NCI-H2107 treated with DMSO at 0.1 percent for 48 hours (cell line): ENCODE measurements at regions not wholly inside any gene's neighbourhood (a gene's known extent, or its start where the extent isn't known, plus 50 kb on each side); places are given as distances from the start of the nearest gene placed in this dataset.

Experiments
- DNase-seq: peaks from one replicate; lab custom pipeline; 2025; ENCODE audit not compliant: unreplicated experiment; lab: John Stamatoyannopoulos, UW

DNA sequence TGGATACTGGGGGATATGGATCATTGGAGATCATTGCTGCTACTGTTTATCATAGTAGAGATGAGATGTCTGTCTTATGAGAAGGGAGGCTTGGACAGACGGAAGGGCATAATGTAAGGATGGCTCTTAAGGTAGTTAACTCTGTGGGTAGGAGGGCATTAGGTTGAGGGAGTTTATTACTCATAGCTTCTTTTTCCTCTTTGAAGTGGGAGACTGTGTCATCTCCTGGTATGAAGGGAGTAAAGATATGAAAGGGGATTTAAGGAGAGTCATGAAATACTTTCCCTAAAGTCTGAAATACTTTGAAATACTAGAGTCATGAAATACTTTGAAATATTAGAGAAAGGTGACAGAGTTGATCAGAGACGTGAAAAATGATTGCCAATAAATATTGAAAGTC, 255.5 kb upstream of the PITX2 start:
- DNase-seq, result no peak

DNA sequence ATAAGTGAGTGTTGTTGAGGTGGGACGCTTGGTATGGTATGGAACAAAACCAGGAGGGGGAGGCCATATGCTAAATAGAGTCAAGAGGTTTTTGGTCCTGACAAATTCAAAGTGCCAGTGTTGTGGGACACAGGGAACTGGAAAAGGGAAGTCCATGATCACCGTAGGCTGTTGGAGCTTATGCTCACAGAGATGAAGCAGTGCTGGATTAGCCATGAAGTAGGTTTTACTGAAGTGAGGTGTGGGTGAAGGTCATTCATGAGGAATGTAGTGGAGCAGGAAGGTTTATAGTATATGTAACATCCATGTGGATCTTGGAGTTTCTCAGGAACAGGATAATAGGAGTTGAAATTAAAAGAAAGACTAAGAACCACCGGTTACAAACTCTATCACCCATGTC, 256.1 kb upstream of the PITX2 start:
- no peak for DNase-seq

DNA sequence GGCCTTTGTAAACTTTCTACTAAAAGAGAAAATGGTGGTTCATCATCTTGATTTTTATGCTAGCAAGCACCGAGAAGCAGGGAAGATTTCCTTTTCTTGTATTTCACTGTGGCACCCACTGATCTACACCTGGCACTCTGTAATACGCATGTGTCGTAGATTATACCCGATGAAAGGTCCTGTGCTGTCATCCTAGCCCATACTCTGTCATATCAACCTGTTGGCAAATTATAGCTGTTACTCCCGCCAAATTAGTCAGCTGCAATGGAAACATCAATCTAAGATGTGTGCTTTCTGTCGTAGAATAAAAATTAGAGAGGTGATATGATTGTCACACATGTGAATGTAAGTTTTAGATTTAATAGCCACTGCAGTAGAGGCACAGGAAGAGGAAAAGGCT, 263.4 kb upstream of the PITX2 start:
- DNase-seq, result no peak

DNA sequence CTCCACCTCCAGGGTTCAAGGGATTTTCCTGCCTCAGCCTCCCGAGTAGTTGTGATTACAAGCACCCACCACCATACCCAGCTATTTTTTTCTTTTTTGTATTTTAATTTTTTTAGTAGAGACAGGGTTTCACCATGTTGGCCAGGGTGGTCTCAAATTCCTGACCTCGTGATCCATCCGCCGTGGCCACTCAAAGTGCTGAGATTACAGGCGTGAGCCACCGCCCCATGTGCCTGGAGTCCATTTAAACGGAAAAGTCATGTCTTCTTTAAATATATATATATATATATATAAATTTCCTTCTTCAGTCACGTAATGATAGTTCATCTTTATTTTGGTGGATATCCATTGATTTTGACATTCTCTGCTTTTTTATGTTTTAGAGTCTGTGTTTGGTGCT, 264.0 kb upstream of the PITX2 start:
- DNase-seq, result no peak

DNA sequence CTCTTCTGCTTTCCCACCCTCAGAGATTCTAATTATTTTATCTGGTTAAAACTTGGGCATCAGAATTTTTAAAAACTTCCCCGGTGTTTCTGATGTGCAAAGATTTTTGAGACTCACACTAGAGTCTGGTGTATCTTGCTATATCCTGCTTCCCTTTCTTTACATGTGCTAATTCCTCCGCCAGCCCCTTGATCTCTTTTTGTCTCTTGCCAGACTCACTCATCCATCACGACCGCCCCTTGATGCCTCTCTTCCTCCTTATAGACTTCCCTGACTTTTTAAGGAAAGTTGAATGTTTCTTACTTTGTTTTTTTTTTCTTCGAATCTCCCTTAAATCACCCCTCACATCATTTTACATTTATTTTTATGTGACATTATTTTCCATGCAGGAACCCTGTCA, 274.9 kb upstream of the PITX2 start:
- no peak for DNase-seq

DNA sequence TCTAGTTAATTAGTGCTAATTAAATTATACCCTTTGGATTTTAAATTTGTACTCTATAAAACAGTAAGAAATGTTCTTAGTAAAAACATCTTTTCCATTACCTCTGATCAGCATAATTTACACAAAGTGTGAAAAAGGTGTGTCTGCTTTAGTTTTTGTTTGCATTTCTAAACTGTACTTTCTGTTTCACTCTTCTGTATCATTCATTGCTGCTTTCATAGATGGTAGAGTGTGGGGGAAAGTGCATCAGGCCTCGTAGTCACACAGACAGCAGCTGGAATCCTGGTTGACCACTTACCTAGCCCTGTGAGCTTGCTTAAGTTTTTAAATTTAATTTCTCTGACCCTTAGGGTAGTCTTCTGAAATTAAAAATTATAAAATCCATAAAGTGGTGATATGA, 275.4 kb upstream of the PITX2 start:
- DNase-seq, result no peak

DNA sequence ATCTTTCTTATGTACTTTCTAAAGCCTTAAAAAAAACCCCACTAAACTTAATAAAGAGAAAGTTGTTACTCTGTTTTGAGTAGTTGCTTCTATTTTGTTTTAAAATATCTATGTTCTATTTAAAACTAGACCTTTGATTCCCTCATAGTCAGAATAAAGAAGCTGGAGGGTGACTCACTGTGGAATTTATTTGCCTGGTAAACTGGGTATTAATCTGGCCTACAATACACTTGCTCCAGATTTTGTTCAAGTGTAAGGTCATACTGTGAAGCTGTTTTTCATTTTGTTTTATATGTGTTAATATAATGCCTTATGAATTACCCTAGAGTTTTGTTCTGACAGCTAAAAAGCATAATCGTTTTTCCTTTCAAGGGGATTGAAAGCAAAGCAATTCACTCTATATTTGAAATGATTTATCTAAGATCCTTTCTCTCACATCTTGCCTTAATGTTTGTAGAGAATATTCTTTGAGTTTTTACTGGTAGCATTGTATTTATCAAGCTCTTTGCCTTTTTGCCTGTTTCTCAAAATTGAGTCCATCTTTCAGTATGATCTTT, 277.4 kb upstream of the PITX2 start:
- DNase-seq, result no peak

DNA sequence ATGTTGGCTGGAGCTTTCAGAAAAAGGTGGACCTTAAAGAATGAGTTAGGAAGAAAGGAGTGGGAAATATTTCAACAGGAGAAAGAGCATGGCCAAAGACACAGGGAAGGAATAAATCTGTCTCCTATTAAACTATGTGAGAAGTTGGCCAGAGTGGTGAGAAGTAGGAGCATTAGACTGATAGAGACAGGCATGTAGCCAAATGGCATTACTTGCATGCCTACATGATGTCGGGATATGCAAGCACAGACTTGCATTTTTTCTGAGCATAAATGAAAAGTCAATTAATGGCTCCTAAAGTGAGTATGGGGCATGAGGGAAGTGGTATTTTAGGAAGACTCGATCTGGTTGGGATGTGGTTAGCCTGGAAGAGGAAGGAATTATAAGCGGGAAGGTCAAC, 279.6 kb upstream of the PITX2 start:
- no peak for DNase-seq

DNA sequence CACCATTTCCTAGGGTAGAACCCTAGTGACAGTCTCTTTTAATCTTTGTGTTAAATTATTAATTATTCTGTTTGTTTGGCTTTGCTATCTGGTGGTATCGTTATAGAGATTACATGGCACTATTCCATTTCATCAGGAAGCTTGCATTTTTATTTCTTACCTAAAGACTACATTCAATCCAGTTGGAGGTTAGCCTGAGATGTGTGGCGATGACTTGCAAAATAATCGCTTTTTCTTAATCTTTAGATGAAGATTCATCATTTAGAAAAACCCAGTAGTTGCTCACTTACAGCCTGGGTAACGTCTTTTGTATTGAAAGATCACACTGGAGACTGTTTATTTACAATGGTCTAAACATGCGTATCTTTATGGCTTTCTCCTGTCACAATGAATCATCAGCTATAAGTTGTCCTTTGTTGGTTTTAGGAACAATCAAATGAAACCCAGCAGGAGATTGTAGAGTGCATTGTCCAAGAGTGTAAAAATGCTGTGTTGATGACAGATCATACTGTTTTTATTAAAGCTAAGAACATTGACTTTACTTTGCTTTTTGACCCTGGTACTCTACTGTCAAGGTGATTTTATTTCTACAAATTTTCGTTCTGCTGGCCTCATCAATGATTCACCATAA, 281.7 kb upstream of the PITX2 start:
- no peak for DNase-seq

DNA sequence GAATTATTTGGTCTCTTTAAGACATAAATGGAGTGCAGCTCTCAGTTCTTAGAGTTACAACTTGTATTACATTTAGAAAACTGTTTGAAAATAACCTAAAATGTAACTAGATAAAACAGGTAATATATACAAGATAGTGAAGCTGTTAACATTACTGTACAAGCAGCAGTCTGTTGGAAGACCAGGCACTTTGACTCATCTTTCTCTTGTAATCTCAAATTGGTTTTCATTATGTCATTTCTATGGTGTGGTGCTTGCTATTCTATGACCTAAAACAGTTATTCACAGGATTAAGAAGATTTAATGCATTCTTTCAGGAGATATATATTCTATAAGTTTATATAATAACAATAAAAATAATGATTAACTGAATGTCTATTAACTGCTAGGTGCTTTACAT, 282.5 kb upstream of the PITX2 start:
- no peak for DNase-seq

DNA sequence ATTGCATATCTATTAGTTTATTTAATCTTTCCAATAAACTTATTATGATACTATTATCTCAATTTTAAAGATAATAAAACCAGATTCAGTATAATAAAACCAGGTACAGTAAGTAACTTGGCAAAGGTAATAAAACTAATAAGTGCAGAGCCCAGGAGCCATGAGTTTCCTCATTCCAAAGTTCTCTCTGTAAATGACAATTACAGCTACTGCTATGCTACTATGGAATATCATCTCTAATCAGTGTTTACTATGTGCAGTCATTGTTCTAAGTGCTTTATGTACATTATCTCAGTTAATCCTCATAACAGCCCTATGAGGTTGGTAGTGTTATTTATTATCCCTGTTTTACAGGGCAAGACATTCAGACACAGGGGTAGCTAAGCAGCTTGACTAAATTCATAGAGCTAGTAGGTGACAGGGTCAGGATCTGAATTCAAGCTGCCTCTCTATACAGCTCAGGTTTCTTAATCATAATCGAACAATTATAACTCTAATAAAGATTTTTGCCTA, 285.0 kb upstream of the PITX2 start:
- no peak for DNase-seq

DNA sequence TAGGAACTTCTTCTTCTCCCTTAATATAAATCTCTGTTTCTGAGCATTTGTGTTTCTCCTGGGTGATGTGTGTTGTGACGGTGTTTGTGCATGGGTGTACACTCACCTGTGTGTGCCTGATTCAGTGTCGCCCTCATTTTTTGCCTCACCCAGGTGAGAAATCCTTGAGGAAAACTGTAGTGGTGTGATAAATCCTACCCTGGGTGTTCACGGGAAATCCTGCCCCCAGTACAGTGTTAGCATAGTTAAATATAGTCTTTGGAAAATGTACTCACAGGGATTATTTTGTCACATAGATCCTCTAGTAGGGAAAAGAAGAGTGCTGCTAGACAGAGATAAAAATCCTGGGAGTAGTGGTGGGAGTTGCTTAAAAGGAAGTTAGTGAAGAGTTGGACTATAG, 291.9 kb upstream of the PITX2 start:
- no peak for DNase-seq

DNA sequence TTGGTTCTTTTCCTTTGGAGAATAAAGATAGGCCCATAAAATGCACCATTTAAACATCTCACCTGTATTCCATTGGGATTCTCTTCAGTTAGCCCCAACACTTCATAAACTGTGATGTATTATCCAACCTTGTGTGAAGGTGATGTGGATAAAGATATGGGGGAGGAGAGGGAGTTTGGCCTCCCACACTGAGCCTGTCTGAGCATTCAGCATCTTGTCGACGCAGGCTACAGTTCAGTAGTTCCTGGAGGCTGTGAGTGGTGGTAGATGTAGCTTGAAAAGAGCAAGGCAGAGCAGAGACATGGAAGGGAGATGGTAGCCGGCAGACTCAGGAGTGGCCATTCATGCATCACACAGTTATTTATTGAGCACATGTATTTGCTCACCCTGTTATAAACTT, 292.4 kb upstream of the PITX2 start:
- DNase-seq, result no peak

DNA sequence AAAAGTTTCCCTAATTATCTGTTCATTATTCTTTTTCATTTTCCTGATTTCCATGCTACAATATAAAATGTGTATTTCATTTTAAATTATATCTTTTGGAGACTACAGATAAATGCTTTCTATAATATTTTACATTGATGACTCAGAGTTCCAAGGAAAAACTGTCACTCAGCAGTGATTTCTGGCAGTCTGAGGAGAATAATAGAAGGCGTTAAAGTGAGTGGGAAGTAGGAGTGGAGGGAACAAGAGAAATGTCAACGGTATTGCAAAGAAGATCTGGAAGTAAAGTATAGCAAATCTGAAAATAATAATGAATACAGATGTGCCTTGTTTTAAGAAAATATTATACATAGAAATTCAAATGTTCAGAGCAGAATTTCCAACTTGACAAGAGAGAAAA, 293.6 kb upstream of the PITX2 start:
- no peak for DNase-seq

DNA sequence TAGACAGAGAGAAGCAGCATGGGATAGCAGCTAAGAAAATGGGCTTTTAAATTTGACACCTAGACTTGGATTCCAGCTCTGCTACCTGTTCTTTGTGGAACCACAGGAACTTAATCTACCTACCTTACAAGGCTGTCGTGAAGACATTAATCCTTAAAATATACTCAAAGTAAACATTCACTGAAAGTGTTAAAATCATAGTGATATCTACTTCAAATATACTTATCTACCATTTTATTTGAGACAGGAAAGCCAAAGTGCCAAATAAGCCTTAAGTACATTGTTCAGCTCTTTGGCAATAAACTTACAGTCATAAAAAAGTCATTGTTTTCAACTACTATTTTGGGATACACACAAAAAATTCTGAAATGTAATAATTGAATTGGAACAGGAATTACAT, 295.0 kb upstream of the PITX2 start:
- DNase-seq, result no peak

DNA sequence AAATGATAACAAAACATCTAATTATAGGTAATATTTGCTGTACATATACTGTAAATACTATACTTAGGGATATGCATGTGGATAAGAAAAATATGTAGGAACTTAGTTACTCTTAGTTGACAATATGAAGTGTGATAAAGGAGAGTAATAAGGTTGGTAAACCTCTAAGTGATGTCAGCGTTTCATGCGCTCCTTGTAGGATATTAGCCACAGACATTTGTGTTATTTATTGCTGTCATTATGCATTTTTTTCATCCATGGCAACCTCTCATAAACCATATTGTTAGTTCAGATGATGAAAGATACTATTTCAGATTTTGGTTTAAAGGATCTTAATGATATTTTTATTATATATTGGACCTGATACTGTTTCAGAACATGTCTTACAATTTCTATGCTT, 298.1 kb upstream of the PITX2 start:
- DNase-seq, result no peak

DNA sequence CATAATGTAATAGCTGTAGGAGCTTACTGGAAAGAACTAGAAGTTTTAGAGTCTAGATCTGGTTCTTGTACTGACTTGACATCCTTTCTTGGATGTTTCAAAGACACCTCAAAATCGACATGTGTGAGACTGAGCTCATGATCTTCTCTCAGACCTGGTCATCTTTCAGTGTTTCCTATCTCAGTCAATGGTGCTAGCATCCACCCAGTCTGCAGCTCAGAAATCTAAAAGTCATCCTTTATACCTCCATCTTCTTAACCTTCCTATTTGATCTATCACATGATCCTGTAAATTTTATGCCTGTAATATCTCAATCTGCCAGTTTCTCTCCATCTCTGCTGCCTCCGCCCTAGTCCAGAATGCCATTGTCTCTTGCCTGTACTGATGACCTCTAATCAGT, 301.9 kb upstream of the PITX2 start:
- DNase-seq, result no peak

DNA sequence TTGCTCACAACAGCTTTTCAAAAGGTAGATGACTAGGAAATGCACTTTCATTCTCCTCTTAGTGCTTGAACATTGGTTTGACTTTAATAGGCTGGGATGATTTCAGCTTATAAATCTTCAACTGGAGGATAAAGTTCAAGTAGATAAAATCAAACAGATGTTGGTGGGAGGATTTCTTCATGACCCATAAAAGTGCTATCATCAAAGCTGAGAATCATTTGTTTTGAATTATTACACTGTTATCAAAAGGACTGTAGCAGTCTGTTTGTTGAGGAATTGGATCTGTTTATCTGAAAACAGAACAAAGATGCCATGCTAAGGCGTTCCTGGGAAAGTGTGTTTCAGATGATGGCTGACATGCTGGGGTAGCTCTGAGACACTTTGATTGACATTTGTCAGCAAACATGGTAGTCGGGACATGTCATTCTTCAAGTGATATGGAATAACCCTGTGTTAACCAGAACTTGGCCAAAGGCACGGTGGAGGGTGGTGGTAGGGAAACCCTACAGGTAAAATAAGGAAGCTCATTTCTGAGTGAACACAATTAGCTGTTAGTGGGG, 304.0 kb upstream of the PITX2 start:
- no peak for DNase-seq

DNA sequence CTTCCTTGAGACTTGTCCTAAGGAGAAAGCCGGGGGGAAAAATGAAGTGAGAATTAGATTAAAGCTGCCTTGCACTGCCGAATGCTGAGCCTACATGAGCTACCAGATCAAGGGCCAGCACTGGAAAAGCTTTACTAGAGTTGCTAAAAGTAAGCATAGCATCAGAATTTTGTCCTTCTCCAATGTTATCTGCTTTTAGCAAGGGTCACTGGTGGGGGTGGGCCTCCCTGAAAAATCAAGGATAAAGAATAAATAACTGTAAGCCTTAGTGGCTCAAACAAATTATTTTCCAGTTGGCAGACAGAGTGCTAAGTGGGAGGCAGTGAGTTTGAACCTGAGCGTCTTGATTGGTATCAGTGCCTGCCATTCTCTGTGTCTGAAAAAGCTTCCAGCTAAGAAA, 310.5 kb upstream of the PITX2 start:
- no peak for DNase-seq

DNA sequence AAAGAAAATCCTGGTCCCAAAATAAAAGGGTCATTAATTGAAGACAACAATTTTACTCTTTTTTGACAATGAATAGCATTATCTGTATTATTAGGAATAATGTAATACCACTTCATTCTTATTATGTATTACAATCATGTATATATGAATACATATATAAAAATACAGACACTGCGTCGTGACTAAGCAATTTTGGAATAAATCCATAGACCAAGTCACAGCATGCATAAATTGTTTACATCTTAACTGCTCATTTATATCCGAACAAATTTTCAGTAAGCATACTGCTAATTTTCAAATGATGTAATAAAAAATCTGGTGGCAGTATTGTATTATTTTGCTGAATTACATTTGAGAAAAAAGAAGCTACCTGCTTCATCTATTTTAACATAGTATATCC, 321.6 kb upstream of the PITX2 start:
- no peak for DNase-seq

DNA sequence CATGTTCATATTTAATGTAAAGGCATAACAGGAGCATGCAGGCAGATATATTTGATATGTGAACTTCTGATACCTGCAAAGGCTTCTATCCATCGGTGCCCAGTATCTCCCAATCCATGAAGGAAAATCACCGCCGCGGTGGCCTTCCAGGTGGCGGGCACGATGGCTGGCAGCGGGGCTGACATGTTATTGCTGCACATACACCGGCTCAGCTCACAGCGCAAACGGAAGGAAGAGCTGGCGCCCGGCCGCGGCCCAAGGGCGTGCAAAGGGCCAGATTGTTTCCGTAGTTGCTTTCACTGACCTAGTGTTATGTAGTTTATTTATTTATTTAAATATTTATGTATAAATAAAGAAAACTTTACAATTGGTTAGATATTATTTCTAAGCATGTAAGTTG, 322.7 kb upstream of the PITX2 start:
- DNase-seq, result no peak

DNA sequence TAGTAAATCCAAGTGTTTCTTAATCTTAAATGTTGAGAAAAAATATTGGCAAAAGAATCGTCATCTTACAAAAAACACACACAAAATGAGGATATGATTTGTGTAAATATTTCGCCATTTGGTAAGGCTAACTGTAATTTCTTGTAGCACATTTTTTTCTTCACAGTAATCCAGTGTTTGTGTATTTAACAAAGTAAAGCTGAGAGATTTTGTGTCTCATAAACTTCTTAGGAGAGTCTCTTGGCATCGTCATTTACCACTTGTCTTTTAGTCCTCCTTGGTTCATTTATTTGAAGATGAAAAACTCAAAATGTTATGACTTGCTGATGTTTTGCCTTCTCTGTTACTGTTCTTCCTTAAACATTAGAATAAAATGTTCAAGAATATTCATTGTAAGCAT, 326.7 kb upstream of the PITX2 start:
- no peak for DNase-seq

DNA sequence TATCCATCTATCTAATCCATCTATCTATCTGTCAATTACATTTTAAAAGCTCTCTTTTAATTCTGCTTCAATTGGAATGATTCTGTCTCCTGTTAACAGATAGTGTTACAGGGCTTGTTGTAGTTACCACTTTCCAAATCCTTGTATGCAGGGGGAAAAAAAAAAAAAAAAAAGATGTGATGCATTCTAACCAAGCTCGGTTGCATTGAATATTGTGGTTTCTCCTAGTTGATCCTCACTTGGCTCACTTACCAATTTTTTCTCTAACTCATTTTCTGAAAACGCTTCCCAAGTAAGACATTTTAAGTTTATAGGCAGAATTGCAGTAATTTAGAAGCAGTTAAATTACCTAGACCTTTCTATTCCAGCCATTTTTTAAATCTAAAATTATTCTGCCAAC, 327.9 kb upstream of the PITX2 start:
- DNase-seq, result no peak
